8988T (cell line): ENCODE measurements at regions not wholly inside any gene's neighbourhood (a gene's known extent, or its start where the extent isn't known, plus 50 kb on each side); places are given as distances from the start of the nearest gene placed in this dataset.

Source experiments
- DNase-seq: peaks from one replicate; pipeline ENCODE4 v3.0.0; 2011

DNA sequence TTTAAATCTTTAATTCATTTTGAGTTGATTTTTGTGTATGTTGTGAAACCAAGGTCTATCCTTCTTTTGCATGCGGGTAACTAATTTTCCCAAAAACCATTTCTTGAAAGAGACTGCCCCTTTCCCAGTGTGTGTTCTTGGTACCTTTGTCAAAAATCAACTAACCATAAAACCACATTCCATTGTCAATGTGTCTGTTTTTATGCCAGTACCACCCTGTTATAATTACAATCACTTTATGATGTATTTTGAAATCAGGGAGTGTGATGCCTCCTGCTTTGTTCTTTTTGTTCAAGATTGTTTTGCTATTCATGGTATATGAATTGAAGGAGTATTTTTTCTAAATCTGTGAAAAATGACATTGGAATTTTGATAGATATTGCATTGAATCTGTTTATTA lies 689.6 kb downstream of the TSN start:
- no peak for DNase-seq

GRCh38 chr2:122446761-122447160 lies 691.3 kb downstream of the TSN start:
- DNase-seq, result no peak

DNA sequence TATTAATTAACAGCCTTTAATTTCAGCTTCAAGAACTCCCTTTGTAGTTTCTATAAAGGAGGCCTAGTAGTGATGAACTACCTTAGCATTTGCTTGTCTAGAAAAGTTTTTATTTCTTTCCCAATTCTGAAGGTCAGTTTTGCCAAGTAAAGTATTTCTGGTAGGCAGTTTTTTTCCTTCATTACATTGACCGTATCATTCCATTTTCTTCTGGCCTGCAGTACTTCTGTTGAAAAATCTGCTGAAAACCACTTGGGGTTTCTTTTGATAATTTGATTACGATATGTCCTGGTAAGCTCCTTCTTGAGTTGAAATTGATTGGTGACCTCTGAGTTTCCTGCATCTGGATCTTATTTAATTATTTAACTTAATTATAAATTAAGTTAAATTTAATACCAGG lies 691.8 kb downstream of the TSN start:
- DNase-seq, result no peak

DNA sequence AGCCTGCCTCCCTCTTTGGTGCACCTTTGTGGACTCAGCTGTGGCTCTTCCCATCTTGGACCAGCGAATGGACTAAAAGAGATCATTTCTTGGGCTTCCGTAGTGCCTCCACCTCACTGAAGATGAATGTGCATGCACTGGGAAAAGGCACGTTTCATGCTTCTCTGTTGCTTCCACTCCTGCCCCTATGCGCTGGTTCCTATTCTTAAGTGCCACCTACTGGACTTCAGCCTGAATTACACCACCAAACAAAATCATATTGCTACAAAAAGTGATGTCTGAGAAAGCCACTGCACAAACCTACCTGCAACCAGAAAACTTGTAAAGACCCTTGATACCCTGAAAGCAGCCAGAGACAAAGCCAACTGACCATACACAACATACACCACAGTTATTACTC lies 695.6 kb downstream of the TSN start:
- DNase-seq, result no peak

DNA sequence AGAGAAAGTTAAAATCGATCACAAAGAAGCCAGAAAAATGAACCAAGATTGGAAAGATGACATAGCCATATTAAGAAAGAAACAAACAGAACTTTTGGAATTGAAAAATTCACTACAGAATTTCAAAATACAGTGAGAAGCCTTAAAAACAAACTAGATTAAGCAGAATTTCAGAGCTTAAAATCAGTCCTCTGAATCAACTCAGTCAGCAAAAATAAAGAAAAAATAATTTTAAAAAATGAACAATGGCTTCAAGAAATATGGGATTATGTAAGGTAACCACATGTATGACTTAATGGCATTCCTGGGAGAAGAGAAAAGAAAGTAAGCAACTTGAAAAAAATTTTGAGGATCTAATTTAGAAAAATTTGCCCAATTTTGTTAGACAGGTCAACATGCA lies 696.2 kb downstream of the TSN start:
- no peak for DNase-seq

DNA sequence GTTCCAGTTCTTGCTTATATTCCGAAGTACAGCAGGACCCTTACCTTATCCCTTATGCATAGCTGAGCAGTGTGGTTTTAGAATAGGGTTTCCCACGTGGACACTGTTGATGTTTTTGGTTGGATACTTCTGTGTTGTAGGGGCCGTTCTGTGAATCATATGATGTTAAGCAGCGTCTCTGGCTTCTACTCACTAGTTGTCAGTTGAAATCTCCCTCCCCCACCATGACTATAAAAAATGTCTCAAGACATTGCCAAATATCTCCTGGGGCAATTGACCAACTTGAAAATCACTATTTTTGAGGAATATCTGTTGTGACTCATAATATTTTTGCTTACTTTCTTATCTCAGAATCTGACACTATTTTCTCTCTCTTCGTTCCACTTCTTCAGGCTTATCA lies 713.7 kb downstream of the TSN start:
- DNase-seq, result no peak

DNA sequence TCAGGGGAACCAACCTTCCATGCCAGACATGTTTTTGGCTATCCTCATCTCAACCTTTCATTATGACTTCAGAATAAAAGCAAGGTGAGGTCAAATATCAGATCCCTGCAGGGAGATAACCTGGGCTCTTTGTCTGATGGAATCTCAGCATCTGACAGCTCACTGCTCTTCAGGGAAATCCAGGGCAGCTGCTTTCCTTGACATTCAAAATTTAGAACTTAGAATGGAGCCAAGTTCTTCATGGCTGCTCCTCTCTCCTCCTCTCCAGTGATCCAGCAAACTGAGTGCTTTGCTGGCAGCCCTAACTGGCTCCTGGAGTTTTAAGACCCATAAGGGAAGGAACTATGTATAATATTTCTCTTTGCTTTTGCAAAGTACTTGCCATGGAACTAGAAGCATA lies 716.3 kb downstream of the TSN start:
- no peak for DNase-seq

- DNase-seq, result no peak
Observed at GRCh38 chr2:122478117-122478516, 722.7 kb downstream of the TSN start.

DNA sequence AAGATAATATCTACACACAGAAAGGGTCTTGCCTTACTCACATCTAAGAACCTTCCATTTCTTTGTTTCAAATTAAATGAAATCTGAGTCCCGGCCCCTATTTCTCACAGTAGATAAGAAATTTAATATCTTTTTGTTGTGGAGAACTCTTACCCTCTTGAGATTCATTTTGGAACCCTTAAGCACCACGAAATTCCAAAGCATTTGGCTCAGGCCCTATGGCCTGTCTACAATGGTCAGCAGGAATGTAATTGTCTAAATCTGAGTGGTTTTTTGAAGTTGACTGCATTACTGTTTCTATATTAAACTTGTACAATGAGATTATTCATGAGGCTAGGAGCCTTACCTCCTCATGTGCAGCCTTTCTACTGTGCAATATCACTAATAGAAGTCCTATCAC lies 723.3 kb downstream of the TSN start:
- DNase-seq, result no peak

DNA sequence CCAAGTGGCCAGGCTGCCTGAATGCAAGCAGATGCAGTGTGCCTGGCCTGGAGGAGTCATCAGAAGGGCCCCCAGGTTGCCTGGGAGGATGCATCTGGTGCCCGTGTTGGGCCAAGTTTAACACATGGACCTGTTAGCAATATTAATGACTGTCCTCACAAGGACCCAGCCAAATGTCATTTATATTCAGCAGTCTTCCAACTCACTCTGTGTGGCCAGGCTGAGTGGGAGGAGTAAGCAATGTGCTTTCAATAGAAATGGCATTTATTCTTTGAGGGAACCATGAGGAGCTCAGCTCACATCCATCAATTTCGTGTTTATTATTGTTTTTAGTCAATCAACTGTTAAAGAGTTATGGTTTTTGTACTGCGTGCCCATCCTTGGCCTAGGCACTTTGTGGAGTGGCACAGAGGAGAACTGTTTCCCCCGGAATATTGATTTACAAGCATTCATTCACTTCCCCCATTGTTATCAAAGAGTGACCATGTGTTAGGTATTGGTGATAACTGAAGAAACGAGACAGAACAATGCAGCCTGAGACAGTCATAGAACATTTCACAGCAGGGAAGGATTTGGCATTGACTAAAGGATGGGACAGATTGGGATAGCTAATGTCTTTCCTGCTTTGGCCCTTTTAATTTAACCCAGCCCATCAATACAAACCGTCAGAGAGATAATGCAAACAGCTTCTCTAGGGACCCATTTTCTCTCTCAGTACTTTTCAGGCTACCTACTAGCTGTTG lies 725.2 kb downstream of the TSN start:
- DNase-seq, result no peak

DNA sequence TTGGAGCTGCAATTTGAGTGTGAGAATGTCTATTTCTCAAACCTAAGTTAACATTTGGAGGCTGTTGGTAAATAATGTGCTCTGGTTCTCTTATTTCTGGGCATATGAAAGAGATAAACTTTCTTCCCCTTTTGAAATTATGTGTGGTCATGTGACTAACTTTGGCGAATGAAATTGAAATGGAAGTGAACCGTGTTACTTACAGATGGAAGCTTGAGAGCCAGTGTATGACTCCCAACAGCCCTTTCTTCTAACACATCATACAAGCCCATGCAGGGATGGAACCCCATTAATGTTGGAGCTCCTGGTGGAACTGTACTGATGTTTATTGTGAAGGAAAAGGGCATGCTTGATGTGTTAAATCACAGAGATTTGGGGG lies 725.8 kb downstream of the TSN start:
- DNase-seq, result no peak

GRCh38 chr2:122481717-122482116 lies 726.3 kb downstream of the TSN start:
- DNase-seq, result no peak

DNA sequence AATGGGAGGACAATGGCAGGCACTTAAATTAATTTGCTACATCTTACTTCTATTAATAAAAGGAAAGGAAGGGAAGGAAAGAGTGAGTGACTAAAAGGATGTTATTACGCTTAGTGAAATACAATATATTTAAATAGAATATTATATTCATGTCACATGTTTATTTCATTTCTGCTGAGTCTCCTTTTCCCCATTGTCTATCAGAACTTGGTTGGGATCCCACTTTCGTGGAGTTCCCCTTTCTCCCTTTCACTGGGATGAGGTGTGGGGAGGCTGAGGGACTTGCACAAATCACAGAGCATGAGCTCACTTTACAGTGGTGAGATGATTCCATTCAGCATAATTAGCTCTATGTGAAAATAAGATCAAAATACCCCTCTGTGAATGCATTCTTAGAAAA lies 730.6 kb downstream of the TSN start:
- DNase-seq, result no peak

DNA sequence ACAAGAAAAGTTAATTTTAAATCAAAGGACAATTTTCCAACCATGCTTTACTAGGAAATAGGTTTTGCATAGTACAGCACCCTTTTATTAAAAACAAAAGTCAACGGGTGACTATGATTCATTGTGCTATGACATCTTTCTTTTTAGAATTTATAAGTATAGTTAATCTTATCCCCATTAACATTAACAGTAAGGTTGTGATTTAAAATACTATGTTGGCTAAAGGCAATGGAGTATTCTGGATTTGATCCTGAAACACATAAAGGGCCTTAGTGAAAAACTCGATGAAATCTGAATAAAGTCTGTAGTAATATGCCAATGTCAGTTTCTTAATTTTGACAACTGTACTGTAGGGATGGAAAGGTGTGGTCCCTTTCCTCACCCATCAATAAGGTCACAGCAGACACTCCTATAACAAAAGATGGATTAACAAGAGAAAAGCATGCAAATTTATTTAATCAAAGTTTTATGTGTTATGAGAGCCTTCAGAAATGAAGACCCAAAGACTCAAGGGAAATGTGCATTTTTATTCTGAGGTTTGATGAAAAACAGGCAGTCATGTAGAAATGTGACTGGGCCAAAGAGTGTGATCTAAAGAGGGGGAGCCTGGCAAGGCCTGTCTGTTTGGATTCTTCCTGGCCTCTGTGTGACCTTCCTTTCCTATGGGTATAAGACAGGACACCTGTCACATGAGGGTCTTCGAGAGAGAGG lies 731.4 kb downstream of the TSN start:
- no peak for DNase-seq

- DNase-seq, result no peak
Observed at GRCh38 chr2:122491011-122491410, 735.6 kb downstream of the TSN start.

DNA sequence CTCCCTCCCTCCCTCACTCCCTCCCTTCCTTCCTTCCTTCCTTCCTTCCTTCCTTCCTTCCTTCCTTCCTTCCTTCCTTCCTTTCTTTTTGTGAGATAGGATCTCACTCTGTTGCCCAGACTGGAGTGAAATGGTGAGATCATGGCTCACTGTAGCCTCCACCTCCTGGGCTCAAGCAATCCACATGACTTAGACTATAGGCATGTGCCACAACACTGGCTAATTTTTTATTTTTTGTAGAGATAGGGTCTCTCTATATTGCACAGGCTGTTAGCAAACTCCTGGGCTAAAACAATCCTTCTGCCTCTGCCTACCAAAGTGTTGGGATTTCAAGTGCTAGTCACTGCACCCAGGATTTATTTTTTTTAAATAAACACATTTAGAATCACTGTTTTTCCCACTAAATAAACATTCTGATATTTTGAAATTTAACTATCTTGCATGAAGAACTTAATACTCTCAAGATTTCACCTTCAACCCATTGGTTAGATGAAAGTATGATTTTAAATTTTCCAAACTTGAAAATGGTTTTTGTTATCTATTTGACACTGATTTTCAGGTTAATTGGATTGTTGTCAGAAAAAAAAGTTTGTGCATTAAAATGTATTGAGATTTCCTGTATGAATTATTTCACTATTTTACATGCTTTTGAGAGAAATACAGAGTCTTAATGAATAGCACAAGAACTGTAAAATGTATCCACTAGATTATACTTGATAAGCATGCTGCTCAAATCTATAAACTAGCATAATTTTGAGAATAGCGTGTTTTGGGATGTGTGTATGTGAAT lies 745.1 kb downstream of the TSN start:
- no peak for DNase-seq

DNA sequence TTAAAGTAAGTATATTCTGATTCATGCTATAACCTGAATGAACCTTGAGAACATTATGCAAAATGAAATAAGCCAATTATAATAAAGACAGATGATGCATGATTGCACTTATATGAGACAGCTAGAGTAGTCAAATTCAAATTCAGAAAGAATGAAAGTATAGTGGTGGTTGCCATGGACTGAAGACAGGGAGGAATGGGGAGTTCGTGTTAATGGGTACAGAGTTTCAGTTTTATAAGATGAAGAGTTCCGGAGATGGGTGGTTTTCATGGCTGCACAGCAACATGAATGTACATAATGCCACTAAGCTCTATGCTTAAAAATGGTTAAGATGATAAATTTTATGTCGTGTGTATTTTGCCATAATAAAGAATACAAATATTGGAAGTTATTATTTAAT lies 751.2 kb downstream of the TSN start:
- no peak for DNase-seq

- DNase-seq, result no peak
Observed at GRCh38 chr2:122507261-122507660, 751.8 kb downstream of the TSN start.

DNA sequence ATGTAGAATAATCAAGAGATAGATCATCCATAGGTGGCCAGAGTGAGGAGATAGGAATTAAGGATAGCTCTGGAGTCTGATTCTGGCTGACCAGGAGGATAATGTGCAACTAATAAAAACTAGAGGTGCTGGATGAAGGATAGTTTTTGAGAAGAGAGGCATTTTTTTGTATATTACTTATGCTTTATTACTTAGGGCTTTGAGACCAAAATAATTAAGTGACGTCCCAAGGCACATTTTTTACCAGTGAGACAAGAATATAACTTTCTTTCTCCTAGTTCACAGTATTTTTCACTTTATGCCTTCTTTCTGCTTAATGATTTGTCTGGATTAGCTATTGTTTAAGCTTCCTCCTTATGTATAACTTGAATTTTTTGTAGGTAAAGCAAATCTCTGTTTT lies 756.6 kb downstream of the TSN start:
- DNase-seq, result no peak

- no peak for DNase-seq
Observed at GRCh38 chr2:122514451-122514996, 759.1 kb downstream of the TSN start.

DNA sequence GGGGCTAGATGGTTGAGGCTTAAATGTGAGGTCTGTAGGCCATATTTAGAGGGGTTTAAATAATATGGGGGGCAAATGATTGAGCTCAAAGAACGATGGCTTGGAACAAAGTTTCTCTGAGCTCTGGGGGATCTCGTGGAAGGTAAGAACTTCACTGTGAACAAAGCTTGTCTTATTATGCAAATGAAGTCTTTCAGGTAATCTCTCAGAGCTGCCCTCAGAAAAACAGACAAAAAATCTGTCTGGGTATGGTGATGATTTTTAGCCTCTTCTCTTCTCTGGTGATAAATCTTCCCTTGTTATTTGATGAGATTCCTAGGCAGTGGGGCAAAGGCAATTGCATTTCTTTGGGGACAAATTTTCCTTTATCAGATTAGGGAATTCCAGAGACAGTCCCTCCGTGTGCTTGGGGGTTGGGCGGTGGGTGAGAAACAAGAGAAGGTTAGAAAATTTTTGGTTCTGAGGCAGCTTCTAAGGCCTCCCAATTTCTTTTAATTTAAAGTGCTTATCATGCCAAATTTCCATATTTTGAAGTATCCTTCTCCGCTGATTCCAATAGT lies 760.4 kb downstream of the TSN start:
- DNase-seq, result no peak

DNA sequence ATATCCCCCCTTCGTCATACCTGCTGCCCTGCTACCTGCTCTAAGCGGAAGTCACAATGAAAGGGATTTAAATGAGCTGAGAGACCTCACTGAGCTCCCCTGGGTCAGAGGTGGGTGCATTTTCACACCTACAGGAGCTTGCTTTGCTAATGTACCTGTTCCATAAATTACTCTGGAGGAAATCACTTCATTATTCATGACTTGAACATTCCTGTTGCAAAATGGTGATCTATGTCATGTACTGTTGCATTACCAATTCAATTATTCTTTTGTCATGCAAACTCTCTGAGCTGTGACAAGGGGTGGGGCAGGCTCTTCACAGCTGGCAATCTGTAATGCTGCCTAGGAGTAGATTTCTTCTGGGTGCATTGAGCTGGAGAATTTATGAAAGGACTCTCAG lies 761.3 kb downstream of the TSN start:
- no peak for DNase-seq

DNA sequence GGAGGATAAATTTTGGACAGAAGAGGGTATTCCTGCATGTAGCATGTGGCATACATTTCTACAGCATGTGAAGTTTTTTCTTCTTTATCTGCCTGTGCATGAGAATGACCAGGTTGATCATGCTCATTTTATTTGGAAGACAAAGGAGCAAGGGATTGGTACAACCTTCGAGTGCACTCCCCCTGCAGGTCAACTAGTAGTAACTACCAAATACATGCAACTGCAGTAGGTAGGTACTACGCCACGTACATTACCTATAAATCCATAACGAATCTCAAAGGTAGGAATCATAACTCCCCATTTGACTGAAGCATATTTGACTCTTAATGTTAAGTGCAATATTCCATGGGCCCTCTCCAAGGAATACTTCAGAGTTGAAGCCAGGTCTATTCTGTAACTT lies 763.9 kb downstream of the TSN start:
- no peak for DNase-seq
